ENCODE measurements at regions not wholly inside any gene's neighbourhood (a gene's known extent, or its start where the extent isn't known, plus 50 kb on each side); places are given as distances from the start of the nearest gene placed in this dataset.

GRCh38 chr5:54760182-54760935 is 225.0 kb downstream of the ESM1 start:
- Histone ChIP-seq H3K27me3 (ENCODE audit: control insufficient read depth, insufficient read depth, low read length) (no peaks in the 10 kb centered on the region), H3K4me1 (ENCODE audit: control insufficient read depth, extremely low read depth, insufficient read depth, low read length) (peaks cover 17% of the 10 kb centered on the region), H3K27ac (ENCODE audit: insufficient read depth, low read length) (peak overlapping the region; percentile 83), H3K79me2 (ENCODE audit: control insufficient read depth, insufficient read depth, low read length) (no peaks in the 10 kb centered on the region), H2AFZ (ENCODE audit: low read length) (no peak overlapping the region), H3K4me3 (replicated peaks in 1 of 4; ENCODE audit: control extremely low read depth in 1 of 4, insufficient read depth in 1 of 4, low read depth in 3 of 4, low read length in 4 of 4) (no peak overlapping the region), H3K9ac (ENCODE audit: insufficient read depth, low read length) (no peak overlapping the region), H4K20me1 (ENCODE audit: control insufficient read depth, extremely low read depth, insufficient read depth, low read length) (no peaks in the 10 kb centered on the region), H3K9me3 (ENCODE audit: control insufficient read depth, insufficient read depth, low read depth, low read length) (no peaks in the 10 kb centered on the region), H3K4me2 (ENCODE audit: extremely low read depth, insufficient read depth, low read length) (no peak overlapping the region), H3K36me3 (ENCODE audit: control insufficient read depth, insufficient read depth, low read length) (no peaks in the 10 kb centered on the region)
- peak; percentile 35 to 51 for DNase-seq (ENCODE audit: low read depth in 2 of 2)
- TF ChIP-seq EZH2 (IDR thresholded peaks at IDR 0.05; ENCODE audit: low read length, missing control alignments), result no peak
- TF ChIP-seq, protein P1, sequence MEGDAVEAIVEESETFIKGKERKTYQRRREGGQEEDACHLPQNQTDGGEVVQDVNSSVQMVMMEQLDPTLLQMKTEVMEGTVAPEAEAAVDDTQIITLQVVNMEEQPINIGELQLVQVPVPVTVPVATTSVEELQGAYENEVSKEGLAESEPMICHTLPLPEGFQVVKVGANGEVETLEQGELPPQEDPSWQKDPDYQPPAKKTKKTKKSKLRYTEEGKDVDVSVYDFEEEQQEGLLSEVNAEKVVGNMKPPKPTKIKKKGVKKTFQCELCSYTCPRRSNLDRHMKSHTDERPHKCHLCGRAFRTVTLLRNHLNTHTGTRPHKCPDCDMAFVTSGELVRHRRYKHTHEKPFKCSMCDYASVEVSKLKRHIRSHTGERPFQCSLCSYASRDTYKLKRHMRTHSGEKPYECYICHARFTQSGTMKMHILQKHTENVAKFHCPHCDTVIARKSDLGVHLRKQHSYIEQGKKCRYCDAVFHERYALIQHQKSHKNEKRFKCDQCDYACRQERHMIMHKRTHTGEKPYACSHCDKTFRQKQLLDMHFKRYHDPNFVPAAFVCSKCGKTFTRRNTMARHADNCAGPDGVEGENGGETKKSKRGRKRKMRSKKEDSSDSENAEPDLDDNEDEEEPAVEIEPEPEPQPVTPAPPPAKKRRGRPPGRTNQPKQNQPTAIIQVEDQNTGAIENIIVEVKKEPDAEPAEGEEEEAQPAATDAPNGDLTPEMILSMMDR (conservative IDR thresholded peaks at IDR 0.05 in 1 of 2, IDR thresholded peaks at IDR 0.05 in 1 of 2; ENCODE audit: low read depth in 1 of 2, low read length in 2 of 2), result no peak

DNA sequence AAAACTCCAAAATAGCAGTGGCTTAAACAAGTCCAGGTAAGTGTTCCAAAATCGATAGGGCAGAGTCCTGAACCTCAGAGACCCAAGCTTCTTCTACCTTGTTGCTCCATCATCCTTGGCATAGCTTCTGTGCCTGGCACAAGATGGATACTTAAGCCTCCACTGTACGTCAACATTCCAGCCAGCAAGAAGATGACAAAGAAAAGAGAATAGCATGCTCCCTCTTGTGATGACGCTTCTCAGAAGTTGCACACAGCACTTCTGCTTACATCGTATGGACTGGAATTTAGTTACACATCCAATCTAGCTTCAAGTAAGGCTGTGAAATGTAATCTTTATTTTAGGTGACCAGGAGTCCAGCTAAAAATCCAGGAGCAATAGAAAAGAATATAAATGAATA is 227.4 kb downstream of the ESM1 start:
- Histone ChIP-seq H3K9me3 (ENCODE audit: control insufficient read depth, insufficient read depth, low read depth, low read length) (no peaks in the 10 kb centered on the region), H3K4me2 (ENCODE audit: extremely low read depth, insufficient read depth, low read length) (no peak overlapping the region), H3K4me1 (ENCODE audit: control insufficient read depth, extremely low read depth, insufficient read depth, low read length) (peaks cover 21% of the 10 kb centered on the region), H3K27ac (ENCODE audit: insufficient read depth, low read length) (no peak overlapping the region), H3K36me3 (ENCODE audit: control insufficient read depth, insufficient read depth, low read length) (no peaks in the 10 kb centered on the region), H3K79me2 (ENCODE audit: control insufficient read depth, insufficient read depth, low read length) (no peaks in the 10 kb centered on the region), H2AFZ (ENCODE audit: low read length) (no peak overlapping the region), H3K27me3 (ENCODE audit: control insufficient read depth, insufficient read depth, low read length) (no peaks in the 10 kb centered on the region), H3K9ac (ENCODE audit: insufficient read depth, low read length) (no peak overlapping the region), H4K20me1 (ENCODE audit: control insufficient read depth, extremely low read depth, insufficient read depth, low read length) (no peaks in the 10 kb centered on the region), H3K4me3 (replicated peaks in 1 of 4; ENCODE audit: control extremely low read depth in 1 of 4, insufficient read depth in 1 of 4, low read depth in 3 of 4, low read length in 4 of 4) (no peak overlapping the region)
- DNase-seq (ENCODE audit: low read depth in 2 of 2), result peak; percentile 72 to 91
- TF ChIP-seq, protein P1 (conservative IDR thresholded peaks at IDR 0.05 in 1 of 2, IDR thresholded peaks at IDR 0.05 in 1 of 2; ENCODE audit: low read depth in 1 of 2, low read length in 2 of 2), result no peak
- TF ChIP-seq EZH2 (IDR thresholded peaks at IDR 0.05; ENCODE audit: low read length, missing control alignments), result no peak

- H3K9me3 ChIP-seq (ENCODE audit: control insufficient read depth, insufficient read depth, low read depth, low read length), result no peaks in the 10 kb centered on the region
- no peak for DNase-seq (ENCODE audit: low read depth in 2 of 2)
- H2AFZ ChIP-seq (ENCODE audit: low read length), result no peak overlapping the region
- no peaks in the 10 kb centered on the region for H3K36me3 ChIP-seq (ENCODE audit: control insufficient read depth, insufficient read depth, low read length)
- no peaks in the 10 kb centered on the region for H4K20me1 ChIP-seq (ENCODE audit: control insufficient read depth, extremely low read depth, insufficient read depth, low read length)
- no peak overlapping the region for H3K27ac ChIP-seq (ENCODE audit: insufficient read depth, low read length)
- no peaks in the 10 kb centered on the region for H3K79me2 ChIP-seq (ENCODE audit: control insufficient read depth, insufficient read depth, low read length)
- no peaks in the 10 kb centered on the region for H3K27me3 ChIP-seq (ENCODE audit: control insufficient read depth, insufficient read depth, low read length)
- H3K4me3 ChIP-seq (replicated peaks in 1 of 4; ENCODE audit: control extremely low read depth in 1 of 4, insufficient read depth in 1 of 4, low read depth in 3 of 4, low read length in 4 of 4), result no peak overlapping the region
- no peak overlapping the region for H3K4me2 ChIP-seq (ENCODE audit: extremely low read depth, insufficient read depth, low read length)
- TF ChIP-seq, protein P1 (conservative IDR thresholded peaks at IDR 0.05 in 1 of 2, IDR thresholded peaks at IDR 0.05 in 1 of 2; ENCODE audit: low read depth in 1 of 2, low read length in 2 of 2), result no peak
- TF ChIP-seq EZH2 (IDR thresholded peaks at IDR 0.05; ENCODE audit: low read length, missing control alignments), result no peak
- peaks cover 21% of the 10 kb centered on the region for H3K4me1 ChIP-seq (ENCODE audit: control insufficient read depth, extremely low read depth, insufficient read depth, low read length)
- no peak overlapping the region for H3K9ac ChIP-seq (ENCODE audit: insufficient read depth, low read length)
These were observed 227.9 kb downstream of the ESM1 start for GRCh38 chr5:54757541-54757940.
